ENCODE measurements at regions not wholly inside any gene's neighbourhood (a gene's known extent, or its start where the extent isn't known, plus 50 kb on each side); places are given as distances from the start of the nearest gene placed in this dataset.
"Not testable (repeated sequence)": the region's sequence is repeated elsewhere in the genome, so short reads cannot be mapped to it uniquely, and the experiment has no call there.

- no peak overlapping the region for H3K4me2 ChIP-seq (ENCODE audit: low read depth, low read length, poor library complexity, severe bottlenecking)
- no peak overlapping the region for H3K9ac ChIP-seq (ENCODE audit: low read length)
- no peaks in the 10 kb centered on the region for H3K36me3 ChIP-seq (ENCODE audit: insufficient read depth, low read length)
- peaks cover 4% of the 10 kb centered on the region; the same call in 1 of the 2 replicates for H3K9me3 ChIP-seq (ENCODE audit: low read length)
- H2AFZ ChIP-seq (ENCODE audit: low read length) = no peak overlapping the region
- no peaks in the 10 kb centered on the region for H4K20me1 ChIP-seq (ENCODE audit: insufficient read depth, low read depth, low read length)
- no peaks in the 10 kb centered on the region for H3K27me3 ChIP-seq (ENCODE audit: low read length)
- no peaks in the 10 kb centered on the region for H3K79me2 ChIP-seq (ENCODE audit: low read length)
- DNase-seq = no peak
- 0 out of 2 replicates have a peak, but pooled peaks cover 3% of the 10 kb centered on the region for H3K9me2 ChIP-seq (replicated peaks; ENCODE audit: insufficient read depth, low read length)
- no peak overlapping the region for H3K4me3 ChIP-seq (ENCODE audit: low read length)
- H3K27ac ChIP-seq (ENCODE audit: low read length) = no peak overlapping the region
- no peaks in the 10 kb centered on the region for H3K4me1 ChIP-seq (ENCODE audit: low read length)
These were observed 1090.7 kb downstream of the DNAJB9 start for GRCh38 chr7:109660401-109660800.

- Histone ChIP-seq H3K4me2 (ENCODE audit: low read depth, low read length, poor library complexity, severe bottlenecking) (no peak overlapping the region), H2AFZ (ENCODE audit: low read length) (no peak overlapping the region), H3K27me3 (ENCODE audit: low read length) (no peaks in the 10 kb centered on the region), H3K4me1 (ENCODE audit: low read length) (no peaks in the 10 kb centered on the region), H3K9ac (ENCODE audit: low read length) (no peak overlapping the region), H3K9me2 (replicated peaks; ENCODE audit: insufficient read depth, low read length) (no peaks in the 10 kb centered on the region), H3K4me3 (ENCODE audit: low read length) (no peak overlapping the region), H3K9me3 (ENCODE audit: low read length) (no peaks in the 10 kb centered on the region; the same call in 1 of the 2 replicates), H3K79me2 (ENCODE audit: low read length) (no peaks in the 10 kb centered on the region), H3K27ac (ENCODE audit: low read length) (no peak overlapping the region), H4K20me1 (ENCODE audit: insufficient read depth, low read depth, low read length) (no peaks in the 10 kb centered on the region), H3K36me3 (ENCODE audit: insufficient read depth, low read length) (no peaks in the 10 kb centered on the region)
- no peak for DNase-seq
These were observed 1094.1 kb downstream of the DNAJB9 start for GRCh38 chr7:109663806-109664205.

DNA sequence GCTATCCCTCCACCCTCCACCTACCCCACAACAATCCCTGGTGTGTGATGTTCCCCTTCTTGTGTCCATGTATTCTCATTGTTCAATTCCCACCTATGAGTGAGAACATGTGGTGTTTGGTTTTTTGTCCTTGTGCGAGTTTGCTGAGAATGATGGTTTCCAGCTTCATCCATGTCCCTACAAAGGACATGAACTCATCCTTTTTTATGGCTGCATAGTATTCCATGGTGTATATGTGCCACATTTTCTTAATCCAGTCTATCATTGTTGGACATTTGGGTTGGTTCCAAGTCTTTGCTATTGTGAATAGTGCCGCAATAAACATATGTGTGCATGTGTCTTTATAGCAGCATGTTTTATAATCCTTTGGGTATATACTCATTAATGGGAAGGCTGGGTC is 1117.6 kb downstream of the DNAJB9 start:
- H3K9me2 ChIP-seq (replicated peaks; ENCODE audit: insufficient read depth, low read length); DNase-seq; H3K79me2 ChIP-seq (ENCODE audit: low read length); H3K36me3 ChIP-seq (ENCODE audit: insufficient read depth, low read length); H3K4me1 ChIP-seq (ENCODE audit: low read length); H3K4me3 ChIP-seq (ENCODE audit: low read length); H3K27me3 ChIP-seq (ENCODE audit: low read length); H4K20me1 ChIP-seq (ENCODE audit: insufficient read depth, low read depth, low read length); H3K9me3 ChIP-seq (ENCODE audit: low read length); H3K27ac ChIP-seq (ENCODE audit: low read length); H2AFZ ChIP-seq (ENCODE audit: low read length); H3K4me2 ChIP-seq (ENCODE audit: low read depth, low read length, poor library complexity, severe bottlenecking); H3K9ac ChIP-seq (ENCODE audit: low read length): not testable (repeated sequence)

- not testable (repeated sequence) for H3K4me2 ChIP-seq (ENCODE audit: low read depth, low read length, poor library complexity, severe bottlenecking); H3K36me3 ChIP-seq (ENCODE audit: insufficient read depth, low read length); H4K20me1 ChIP-seq (ENCODE audit: insufficient read depth, low read depth, low read length)
These were observed 1122.9 kb downstream of the DNAJB9 start for GRCh38 chr7:109692613-109693012.

GRCh38 chr7:109694149-109695071 is 1124.7 kb downstream of the DNAJB9 start:
- no peaks in the 10 kb centered on the region for H3K4me1 ChIP-seq (ENCODE audit: low read length)
- 0 out of 2 replicates have a peak, but pooled peaks cover 9% of the 10 kb centered on the region for H3K9me3 ChIP-seq (ENCODE audit: low read length)
- no peak overlapping the region for H3K4me2 ChIP-seq (ENCODE audit: low read depth, low read length, poor library complexity, severe bottlenecking)
- no peaks in the 10 kb centered on the region for H3K27me3 ChIP-seq (ENCODE audit: low read length)
- no peaks in the 10 kb centered on the region for H3K9me2 ChIP-seq (replicated peaks; ENCODE audit: insufficient read depth, low read length)
- H3K4me3 ChIP-seq (ENCODE audit: low read length) = no peak overlapping the region
- no peak for DNase-seq
- no peaks in the 10 kb centered on the region for H3K36me3 ChIP-seq (ENCODE audit: insufficient read depth, low read length)
- no peak overlapping the region for H2AFZ ChIP-seq (ENCODE audit: low read length)
- no peaks in the 10 kb centered on the region for H3K79me2 ChIP-seq (ENCODE audit: low read length)
- H4K20me1 ChIP-seq (ENCODE audit: insufficient read depth, low read depth, low read length) = no peaks in the 10 kb centered on the region
- H3K27ac ChIP-seq (ENCODE audit: low read length) = no peak overlapping the region
- no peak overlapping the region for H3K9ac ChIP-seq (ENCODE audit: low read length)

More at GRCh38 chr7:109692613-109693012, 1122.9 kb downstream of the DNAJB9 start:
- not testable (repeated sequence) for H3K9me2 ChIP-seq (replicated peaks; ENCODE audit: insufficient read depth, low read length); H3K9me3 ChIP-seq (ENCODE audit: low read length); H3K27ac ChIP-seq (ENCODE audit: low read length); DNase-seq; H3K4me1 ChIP-seq (ENCODE audit: low read length); H2AFZ ChIP-seq (ENCODE audit: low read length); H3K79me2 ChIP-seq (ENCODE audit: low read length); H3K9ac ChIP-seq (ENCODE audit: low read length); H3K4me3 ChIP-seq (ENCODE audit: low read length); H3K27me3 ChIP-seq (ENCODE audit: low read length)

DNA sequence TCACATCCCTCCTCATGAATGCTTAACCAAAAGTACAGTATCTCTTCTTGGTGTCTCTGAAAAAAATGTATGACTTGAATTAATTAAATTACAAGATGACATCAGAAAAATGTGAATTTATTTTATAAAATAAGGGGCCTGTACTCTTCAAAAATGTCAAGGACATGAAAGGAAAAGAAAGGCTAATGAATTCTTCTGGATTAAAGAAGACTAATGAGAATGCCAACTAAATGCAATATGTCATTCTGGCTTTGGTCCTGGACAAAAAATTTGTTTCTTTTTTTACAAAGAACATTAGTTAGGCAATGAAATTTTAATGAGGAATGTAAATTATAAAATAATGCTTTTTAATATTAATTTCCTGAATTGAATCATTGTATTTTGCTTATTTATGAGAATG is 1125.7 kb downstream of the DNAJB9 start:
- Histone ChIP-seq H3K27ac (ENCODE audit: low read length) (no peak overlapping the region), H3K4me2 (ENCODE audit: low read depth, low read length, poor library complexity, severe bottlenecking) (no peak overlapping the region), H3K27me3 (ENCODE audit: low read length) (no peaks in the 10 kb centered on the region), H3K4me1 (ENCODE audit: low read length) (no peaks in the 10 kb centered on the region), H3K79me2 (ENCODE audit: low read length) (no peaks in the 10 kb centered on the region), H3K9ac (ENCODE audit: low read length) (no peak overlapping the region), H4K20me1 (ENCODE audit: insufficient read depth, low read depth, low read length) (no peaks in the 10 kb centered on the region), H3K9me3 (ENCODE audit: low read length) (0 out of 2 replicates have a peak, but pooled peaks cover 9% of the 10 kb centered on the region), H2AFZ (ENCODE audit: low read length) (no peak overlapping the region), H3K36me3 (ENCODE audit: insufficient read depth, low read length) (no peaks in the 10 kb centered on the region), H3K9me2 (replicated peaks; ENCODE audit: insufficient read depth, low read length) (no peaks in the 10 kb centered on the region), H3K4me3 (ENCODE audit: low read length) (no peak overlapping the region)
- no peak for DNase-seq

DNA sequence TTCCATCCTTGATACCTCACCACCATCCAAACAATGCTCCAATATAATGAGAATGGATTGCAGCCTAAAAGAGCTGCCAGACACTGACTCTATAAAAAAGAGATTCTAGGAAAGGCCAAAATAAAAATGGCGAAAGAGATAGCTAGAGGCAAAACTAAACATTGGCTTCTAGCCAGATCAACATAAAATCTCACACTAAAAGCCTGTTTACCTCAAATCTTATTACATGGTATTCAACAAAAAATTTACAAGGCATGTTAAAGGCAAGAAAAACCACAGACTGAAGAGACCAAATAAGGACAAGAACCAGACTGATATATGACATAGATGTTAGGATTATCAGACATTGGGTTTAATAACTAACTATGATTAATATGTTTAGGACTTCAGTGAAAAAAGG is 1127.0 kb downstream of the DNAJB9 start:
- H3K9me3 ChIP-seq (ENCODE audit: low read length) = 0 out of 2 replicates have a peak, but pooled peaks cover 9% of the 10 kb centered on the region
- no peak for DNase-seq
- no peaks in the 10 kb centered on the region for H3K9me2 ChIP-seq (replicated peaks; ENCODE audit: insufficient read depth, low read length)
- no peaks in the 10 kb centered on the region for H4K20me1 ChIP-seq (ENCODE audit: insufficient read depth, low read depth, low read length)
- H3K27ac ChIP-seq (ENCODE audit: low read length) = no peak overlapping the region
- no peak overlapping the region for H3K4me3 ChIP-seq (ENCODE audit: low read length)
- H3K4me2 ChIP-seq (ENCODE audit: low read depth, low read length, poor library complexity, severe bottlenecking) = no peak overlapping the region
- no peaks in the 10 kb centered on the region for H3K27me3 ChIP-seq (ENCODE audit: low read length)
- no peak overlapping the region for H3K9ac ChIP-seq (ENCODE audit: low read length)
- no peaks in the 10 kb centered on the region for H3K4me1 ChIP-seq (ENCODE audit: low read length)
- H2AFZ ChIP-seq (ENCODE audit: low read length) = no peak overlapping the region
- H3K79me2 ChIP-seq (ENCODE audit: low read length) = no peaks in the 10 kb centered on the region
- H3K36me3 ChIP-seq (ENCODE audit: insufficient read depth, low read length) = no peaks in the 10 kb centered on the region

DNA sequence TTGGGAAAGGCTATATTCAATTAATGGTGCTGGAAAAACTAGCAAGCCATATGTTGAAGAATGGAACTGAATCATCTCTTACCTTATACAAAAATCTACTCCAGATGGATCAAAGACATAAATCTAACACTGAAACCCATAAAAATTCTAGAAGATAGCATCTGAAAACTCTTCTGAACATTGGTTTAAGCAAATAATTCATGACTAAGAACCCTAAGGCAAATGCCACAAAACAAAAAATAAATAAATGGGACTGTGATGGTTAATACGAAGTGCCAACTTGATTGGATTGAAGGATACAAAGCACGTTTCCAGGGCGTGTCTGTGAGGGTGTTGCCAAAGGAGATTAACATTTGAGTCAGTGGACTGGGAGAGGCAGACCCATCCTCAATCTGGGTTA is 1130.0 kb downstream of the DNAJB9 start:
- no peak for DNase-seq
- 0 out of 2 replicates have a peak, but pooled peaks cover 3% of the 10 kb centered on the region for H3K9me3 ChIP-seq (ENCODE audit: low read length)
- no peaks in the 10 kb centered on the region for H3K36me3 ChIP-seq (ENCODE audit: insufficient read depth, low read length)

More for the DNA sequence above, 1130.0 kb downstream of the DNAJB9 start:
- no peak overlapping the region for H3K4me3 ChIP-seq (ENCODE audit: low read length)
- H4K20me1 ChIP-seq (ENCODE audit: insufficient read depth, low read depth, low read length) = no peaks in the 10 kb centered on the region
- H3K27me3 ChIP-seq (ENCODE audit: low read length) = no peaks in the 10 kb centered on the region
- H2AFZ ChIP-seq (ENCODE audit: low read length) = no peak overlapping the region
- no peaks in the 10 kb centered on the region for H3K9me2 ChIP-seq (replicated peaks; ENCODE audit: insufficient read depth, low read length)
- H3K27ac ChIP-seq (ENCODE audit: low read length) = no peak overlapping the region
- H3K4me2 ChIP-seq (ENCODE audit: low read depth, low read length, poor library complexity, severe bottlenecking) = no peak overlapping the region
- no peak overlapping the region for H3K9ac ChIP-seq (ENCODE audit: low read length)
- no peaks in the 10 kb centered on the region for H3K4me1 ChIP-seq (ENCODE audit: low read length)
- no peaks in the 10 kb centered on the region for H3K79me2 ChIP-seq (ENCODE audit: low read length)

Measured in Karpas-422 (cell line).